GM12864 (cell line): ENCODE measurements at regions not wholly inside any gene's neighbourhood (a gene's known extent, or its start where the extent isn't known, plus 50 kb on each side); places are given as distances from the start of the nearest gene placed in this dataset.

Experiments
- DNase-seq: peaks from one replicate; pipeline ENCODE4 v3.0.0-alpha.2; 2011; ENCODE audit warnings: low read depth
- H3K4me3 ChIP-seq: 2 replicates; pipeline ENCODE4 v1.5.1; 2011; ENCODE audit warnings: mild to moderate bottlenecking, low read depth, low read length, control low read depth
- CTCF ChIP-seq: IDR thresholded peaks from 2 replicates; pipeline ENCODE4 v1.5.1; 2011; ENCODE audit warnings: low read depth, mild to moderate bottlenecking, moderate library complexity, low read length, control low read depth, inconsistent platforms; ENCODE audit errors: missing control alignments

GRCh38 chr12:132428936-132429601 is 60.9 kb upstream of the FBRSL1 start:
- no peak overlapping the region for H3K4me3 ChIP-seq
- no peak for TF ChIP-seq CTCF
- no peak for DNase-seq

- no peak for DNase-seq
- no peak for TF ChIP-seq CTCF
- no peak overlapping the region for H3K4me3 ChIP-seq
Measured at GRCh38 chr12:132427999-132428935, 61.7 kb upstream of the FBRSL1 start.

- no peak for TF ChIP-seq CTCF
- no peak for DNase-seq
- H3K4me3 ChIP-seq, result no peak overlapping the region
Measured at GRCh38 chr12:132427174-132427768, 62.7 kb upstream of the FBRSL1 start.

GRCh38 chr12:132426349-132427173 is 63.4 kb upstream of the FBRSL1 start:
- TF ChIP-seq CTCF, result no peak
- H3K4me3 ChIP-seq, result no peak overlapping the region
- no peak for DNase-seq

GRCh38 chr12:132424811-132425210 is 65.1 kb upstream of the FBRSL1 start:
- TF ChIP-seq CTCF, result no peak
- no peak for DNase-seq
- H3K4me3 ChIP-seq, result no peak overlapping the region

GRCh38 chr12:132423820-132424645 is 65.9 kb upstream of the FBRSL1 start:
- DNase-seq, result no peak
- no peak for TF ChIP-seq CTCF
- H3K4me3 ChIP-seq, result no peak overlapping the region
